H1 (cell line): ENCODE measurements at regions not wholly inside any gene's neighbourhood (a gene's known extent, or its start where the extent isn't known, plus 50 kb on each side); places are given as distances from the start of the nearest gene placed in this dataset.

Source experiments
- CTCF ChIA-PET: fragments of 300-600 bp; sonication (Branson Sonifier 250); formaldehyde crosslinking; loops from one replicate; lab custom pipeline; 2021; ENCODE audit not compliant: partially characterized antibody; lab: Charles Lee
- POLR2A ChIA-PET: fragments of 300-600 bp; sonication (Branson Sonifier 250); formaldehyde crosslinking; loops from one replicate; lab custom pipeline; 2021; ENCODE audit warnings: inconsistent platforms; ENCODE audit not compliant: partially characterized antibody; lab: Charles Lee
- DNase-seq, 2 experiments: peaks; one replicate each; pipeline versions ENCODE4 v3.0.0 to v3.0.0-alpha.2; 2010 to 2022; ENCODE audit warnings: low spot score in 2 of 2, low read depth in 1 of 2, mixed read lengths in 1 of 2
- FAIRE-seq: peaks from 2 replicates; lab custom pipeline; 2011; peaks lifted over from hg19 to GRCh38; lab: Jason Lieb, UNC
- H2AFZ ChIP-seq: 2 replicates; pipeline ENCODE4 v1.8.1; 2012; ENCODE audit warnings: low read length, inconsistent platforms
- H2AK5ac ChIP-seq: 2 replicates; pipeline ENCODE4 v1.6.1; 2013; ENCODE audit warnings: low read depth, low read length
- H2BK120ac ChIP-seq: replicated peaks from 2 replicates; pipeline ENCODE3; 2013; ENCODE audit warnings: low read depth, low read length, inconsistent platforms
- H2BK12ac ChIP-seq: 2 replicates; pipeline ENCODE4 v1.6.1; 2013; ENCODE audit warnings: low read depth, low read length
- H2BK15ac ChIP-seq: 2 replicates; pipeline ENCODE4 v1.6.1; 2013; ENCODE audit warnings: low read length
- H2BK20ac ChIP-seq: 2 replicates; pipeline ENCODE4 v1.6.1; 2013; ENCODE audit warnings: low read length
- H2BK5ac ChIP-seq: 2 replicates; pipeline ENCODE4 v1.6.1; 2013; ENCODE audit warnings: low read depth, low read length
- H3K14ac ChIP-seq: 2 replicates; pipeline ENCODE4 v1.6.1; 2013; ENCODE audit warnings: inconsistent platforms; ENCODE audit not compliant: insufficient read length
- H3K18ac ChIP-seq: 2 replicates; pipeline ENCODE4 v1.6.1; 2013; ENCODE audit warnings: low read length; ENCODE audit errors: extremely low read depth
- H3K23ac ChIP-seq: 2 replicates; pipeline ENCODE4 v1.6.1; 2013; ENCODE audit warnings: inconsistent platforms; ENCODE audit not compliant: insufficient read length
- H3K23me2 ChIP-seq: 2 replicates; pipeline ENCODE4 v1.6.1; 2013; ENCODE audit warnings: low read depth, low read length
- H3K27ac ChIP-seq: 2 replicates; pipeline ENCODE4 v1.6.1; 2011; ENCODE audit warnings: low read depth, low read length, inconsistent platforms
- H3K27me3 ChIP-seq, 4 experiments: replicated peaks in 1 of 4; 1 replicate in 1 of 4; 2 replicates in 3 of 4; pipeline versions ENCODE4 v1.6.1 to v1.8.1; 2011 to 2013; ENCODE audit warnings: low read length in 3 of 4, mild to moderate bottlenecking in 3 of 4, inconsistent platforms in 2 of 4, mixed read lengths in 2 of 4, moderate library complexity in 1 of 4; ENCODE audit not compliant: control insufficient read depth in 3 of 4, insufficient read depth in 3 of 4; ENCODE audit errors: extremely low read depth in 1 of 4
- H3K36me3 ChIP-seq, 4 experiments: 2 replicates each; pipeline versions ENCODE4 v1.6.1 to v1.8.1; 2011 to 2013; ENCODE audit warnings: mild to moderate bottlenecking in 4 of 4, low read length in 3 of 4, moderate library complexity in 2 of 4, control low read depth in 1 of 4, inconsistent platforms in 1 of 4; ENCODE audit not compliant: insufficient read depth in 4 of 4, control insufficient read depth in 2 of 4
- H3K4ac ChIP-seq: replicated peaks from 2 replicates; pipeline ENCODE3; 2013; ENCODE audit warnings: low read length, low read depth, mixed read lengths, inconsistent platforms; ENCODE audit not compliant: insufficient read length
- H3K4me1 ChIP-seq, 4 experiments: replicated peaks in 1 of 4; 1 replicate in 1 of 4; 2 replicates in 3 of 4; pipeline versions ENCODE4 v1.6.1 to v1.8.1; 2011 to 2013; ENCODE audit warnings: low read length in 3 of 4, inconsistent platforms in 2 of 4, mixed read lengths in 1 of 4; ENCODE audit not compliant: insufficient read depth in 4 of 4, control insufficient read depth in 3 of 4
- H3K4me2 ChIP-seq, 2 experiments: 2 replicates each; pipeline versions ENCODE4 v1.6.1 to v1.8.1; 2011 to 2013; ENCODE audit warnings: low read depth in 2 of 2, low read length in 2 of 2, control low read depth in 1 of 2, inconsistent platforms in 1 of 2, mild to moderate bottlenecking in 1 of 2; ENCODE audit not compliant: insufficient read depth in 1 of 2
- H3K4me3 ChIP-seq, 4 experiments: fragments of 200-600, 300-600 bp in 1 of 4; sonication (generic), shearing (Covaris generic), sonication (Bioruptor Twin) in 1 of 4; 2 replicates each; pipeline versions ENCODE4 v1.5.1 to v1.8.1; 2011 to 2016; ENCODE audit warnings: low read length in 4 of 4, low read depth in 3 of 4, control low read depth in 2 of 4, inconsistent platforms in 2 of 4, mild to moderate bottlenecking in 2 of 4, mixed read lengths in 1 of 4, moderate library complexity in 1 of 4; ENCODE audit not compliant: insufficient read depth in 2 of 4; ENCODE audit errors: extremely low read depth in 1 of 4
- H3K56ac ChIP-seq: replicated peaks from 2 replicates; pipeline ENCODE3; 2013; ENCODE audit warnings: low read depth, mild to moderate bottlenecking, mixed read lengths, low read length, inconsistent platforms; ENCODE audit not compliant: insufficient read length
- H3K79me1 ChIP-seq: 2 replicates; pipeline ENCODE4 v1.6.1; 2013; ENCODE audit warnings: low read depth, low read length, control low read depth
- H3K79me2 ChIP-seq, 2 experiments: 2 replicates each; pipeline versions ENCODE4 v1.6.1 to v1.8.1; 2012 to 2013; ENCODE audit warnings: low read length in 2 of 2, mild to moderate bottlenecking in 2 of 2, inconsistent platforms in 1 of 2; ENCODE audit not compliant: insufficient read depth in 2 of 2, control insufficient read depth in 1 of 2
- H3K9ac ChIP-seq, 4 experiments: replicated peaks in 1 of 4; 1 replicate in 1 of 4; 2 replicates in 3 of 4; pipeline versions ENCODE4 v1.6.1 to v1.8.1; 2011 to 2013; ENCODE audit warnings: low read depth in 3 of 4, low read length in 3 of 4, control low read depth in 2 of 4, mild to moderate bottlenecking in 2 of 4, moderate library complexity in 2 of 4, inconsistent platforms in 1 of 4; ENCODE audit errors: extremely low read depth in 1 of 4
- H3K9me3 ChIP-seq, 2 experiments: 2 replicates each; pipeline versions ENCODE4 v1.6.1 to v1.8.1; 2012 to 2013; ENCODE audit warnings: mild to moderate bottlenecking in 2 of 2, moderate library complexity in 2 of 2, control low read depth in 1 of 2, inconsistent platforms in 1 of 2, low read depth in 1 of 2, low read length in 1 of 2, mixed read lengths in 1 of 2; ENCODE audit not compliant: insufficient read depth in 2 of 2
- H4K20me1 ChIP-seq, 2 experiments: replicated peaks in 1 of 2; 2 replicates each; pipeline versions ENCODE3 to v1.8.1; 2011 to 2013; ENCODE audit warnings: inconsistent platforms in 2 of 2, low read length in 2 of 2, mild to moderate bottlenecking in 1 of 2; ENCODE audit not compliant: insufficient read depth in 2 of 2, control insufficient read depth in 1 of 2
- H4K5ac ChIP-seq: 2 replicates; pipeline ENCODE4 v1.6.1; 2013; ENCODE audit warnings: low read length, low read depth, mixed read lengths, inconsistent platforms; ENCODE audit not compliant: insufficient read length
- H4K8ac ChIP-seq: 2 replicates; pipeline ENCODE4 v1.8.0; 2013; ENCODE audit warnings: mild to moderate bottlenecking, moderate library complexity, low read length, inconsistent platforms; ENCODE audit not compliant: insufficient read depth; ENCODE audit errors: extremely low read depth
- H4K91ac ChIP-seq: replicated peaks from 2 replicates; pipeline ENCODE3; 2013; ENCODE audit warnings: low read length, mixed read lengths, inconsistent platforms; ENCODE audit not compliant: insufficient read length
- EGR1 ChIP-seq: IDR thresholded peaks from 2 replicates; pipeline ENCODE4 v1.6.1; 2011; ENCODE audit warnings: low read depth, low read length, borderline replicate concordance
- POU5F1 ChIP-seq: IDR thresholded peaks from 2 replicates; pipeline ENCODE4 v1.6.1; 2011; ENCODE audit warnings: low read depth, mild to moderate bottlenecking, low read length, moderate library complexity
- RNF2 ChIP-seq: fragments of 200-900, 300-1000 bp; sonication (generic); IDR thresholded peaks from 2 replicates; pipeline ENCODE4 v1.7.1; 2016; ENCODE audit warnings: borderline replicate concordance, low read depth, mild to moderate bottlenecking, antibody characterized with exemption, low read length; ENCODE audit not compliant: poor library complexity, severe bottlenecking; ENCODE audit errors: missing control alignments
- USF2 ChIP-seq: IDR thresholded peaks from 2 replicates; pipeline ENCODE4 v1.6.1; 2011; ENCODE audit warnings: low read length, improper control_type of control experiment
- WGBS, 2 experiments: shearing (Covaris generic) in 1 of 2; methylation state at CpG; one replicate each; pipeline versions ENCODE4 v1.1.6 to v1.1.7; 2013 to 2015; ENCODE audit warnings: low lambda C conversion rate in 2 of 2, mixed read lengths in 2 of 2, inconsistent platforms in 1 of 2, low coverage in 1 of 2, missing lambda C conversion rate in 1 of 2; ENCODE audit not compliant: insufficient replicate concordance in 2 of 2, insufficient coverage in 1 of 2, insufficient read length in 1 of 2; ENCODE audit errors: extremely low coverage in 1 of 2, missing lambda C conversion rate in 1 of 2; 5-methylcytosine and 5-hydroxymethylcytosine counted together

- Histone ChIP-seq H4K91ac (no peak overlapping the region), H4K8ac (no peak overlapping the region), H2AK5ac (no peak overlapping the region), H3K27ac (no peak overlapping the region), H3K36me3 (no peaks in the 10 kb centered on the region), H3K9ac (no peak overlapping the region), H2AFZ (no peak overlapping the region), H3K18ac (no peak overlapping the region; the same call in 1 of the 2 replicates), H2BK120ac (no peak overlapping the region), H3K14ac (no peak overlapping the region), H3K79me2 (no peaks in the 10 kb centered on the region), H3K27me3 (peaks cover 0 to 6% (median 4%) of the 10 kb centered on the region in 4 experiments; a peak in 3 of 7 replicates), H3K23ac (no peak overlapping the region), H2BK5ac (no peak overlapping the region), H3K4me1 (peaks cover 0 to 24% (median 10%) of the 10 kb centered on the region in 4 experiments; a peak in 5 of 7 replicates), H3K23me2 (no peaks in the 10 kb centered on the region; the same call in 1 of the 2 replicates), H3K56ac (no peak overlapping the region), H2BK12ac (peak overlapping the region; percentile 85; the same call in 1 of the 2 replicates), H3K4ac (no peak overlapping the region), H4K5ac (no peak overlapping the region), H2BK15ac (peak overlapping the region; percentile 81), H3K4me3 (no peak overlapping the region), H3K79me1 (no peaks in the 10 kb centered on the region), H2BK20ac (peak overlapping the region; percentile 32; the same call in 1 of the 2 replicates), H3K4me2 (no peak overlapping the region), H4K20me1 (no peaks in the 10 kb centered on the region), H3K9me3 (no peaks in the 10 kb centered on the region)
- CTCF ChIA-PET, result interaction anchor here (0.8 to 7.5 kb wide), 9 partner anchors 10 to 159 kb away, joined by 3 to 54 read pairs (median 4); no protein-coding TSS in a partner anchor
- WGBS, 2 experiments, result 91% methylated on average over 23 of the region's 25 CpGs; no CpG with 5 or more reads in 1 of the 2 experiments
- DNase-seq, result no peak
- POLR2A ChIA-PET, result interaction anchor here (0.8 kb wide), 1 partner anchor 18 kb away, joined by 3 read pairs; no protein-coding TSS in a partner anchor
- no peak for FAIRE-seq
- no peak for TF ChIP-seq POU5F1
- no peak for TF ChIP-seq USF2
- no peak for TF ChIP-seq EGR1
- no peak for TF ChIP-seq RNF2
These were observed 79.7 kb downstream of the TSPAN17 start for GRCh38 chr5:176726746-176727527.
